HG03159 (cell line): ENCODE measurements at regions not wholly inside any gene's neighbourhood (a gene's known extent, or its start where the extent isn't known, plus 50 kb on each side); places are given as distances from the start of the nearest gene placed in this dataset.
A peak's percentile ranks its signal among the peaks of the same experiment; 100 is the strongest.

Source experiments
- ATAC-seq: cut with Tn5 transposase; IDR thresholded peaks from one replicate; pipeline ENCODE4 v1.9.1; 2021; ENCODE audit warnings: mild to moderate bottlenecking, moderate library complexity; ENCODE audit not compliant: unreplicated experiment

- ATAC-seq, result no peak
These were observed 60.9 kb upstream of the CHRM2 start for GRCh38 chr7:136807598-136807997.

DNA sequence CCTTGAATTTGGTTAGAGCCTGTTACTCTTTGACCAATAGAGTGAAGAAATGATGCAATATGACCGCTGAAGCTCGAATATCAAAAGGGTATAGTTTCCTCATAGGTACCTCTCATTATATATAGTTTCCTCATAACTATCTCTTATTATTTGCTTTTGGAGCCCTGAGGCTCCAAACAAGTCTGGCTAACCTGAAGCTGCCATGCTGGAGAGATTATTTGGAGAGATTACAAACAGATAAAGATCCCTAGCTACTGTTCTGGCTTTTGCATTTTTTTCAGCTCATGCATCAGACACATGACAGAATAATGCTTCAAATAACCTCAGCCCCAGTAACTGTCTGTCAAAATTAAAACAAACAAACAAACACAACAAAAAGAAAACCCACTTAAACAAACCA is 65.4 kb upstream of the CHRM2 start:
- ATAC-seq, result no peak

DNA sequence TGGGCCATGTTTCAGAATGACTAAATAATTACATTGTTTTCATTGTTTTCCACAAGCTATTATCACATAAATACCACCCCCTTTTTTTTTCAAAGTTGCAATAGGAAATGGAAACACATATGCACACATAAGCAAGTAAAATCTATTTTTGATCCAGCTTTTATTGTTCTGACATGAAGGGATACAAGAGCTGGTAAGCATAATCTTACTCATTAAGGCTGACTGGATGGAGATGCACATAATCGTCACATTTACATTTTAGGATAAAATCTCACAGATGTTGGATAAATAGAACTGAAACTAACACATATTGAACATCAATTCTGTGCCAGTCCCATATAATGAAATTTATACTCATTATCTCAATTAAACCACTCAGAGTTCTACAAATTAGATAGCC is 84.5 kb upstream of the CHRM2 start:
- no peak for ATAC-seq

GRCh38 chr7:136741941-136742340 is 126.5 kb upstream of the CHRM2 start:
- no peak for ATAC-seq

DNA sequence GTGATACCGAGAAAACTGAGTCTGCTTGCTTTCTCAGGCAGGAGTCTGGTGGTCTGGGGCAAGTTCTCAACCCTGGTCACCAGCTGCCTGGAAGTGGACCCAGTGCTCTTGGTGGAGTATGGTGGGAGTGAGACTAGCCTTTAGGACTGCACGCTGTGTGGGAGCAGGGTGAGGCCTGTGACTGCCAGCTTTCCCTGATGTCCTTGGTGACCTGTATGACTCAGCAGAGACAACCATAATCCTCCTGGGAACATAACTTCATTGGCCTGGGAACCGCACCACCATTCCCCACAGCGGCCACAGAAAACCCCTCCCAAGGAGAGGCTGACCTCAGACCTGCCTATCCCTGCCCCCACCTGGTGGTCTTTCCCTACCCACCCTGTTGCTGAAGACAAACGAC is 139.5 kb upstream of the CHRM2 start:
- no peak for ATAC-seq

- no peak for ATAC-seq
These were observed 142.0 kb upstream of the CHRM2 start for GRCh38 chr7:136726460-136726859.

- ATAC-seq, result no peak
These were observed 150.4 kb upstream of the CHRM2 start for GRCh38 chr7:136717910-136718557.

- ATAC-seq, result no peak
These were observed 154.4 kb upstream of the CHRM2 start for GRCh38 chr7:136714062-136714461.

DNA sequence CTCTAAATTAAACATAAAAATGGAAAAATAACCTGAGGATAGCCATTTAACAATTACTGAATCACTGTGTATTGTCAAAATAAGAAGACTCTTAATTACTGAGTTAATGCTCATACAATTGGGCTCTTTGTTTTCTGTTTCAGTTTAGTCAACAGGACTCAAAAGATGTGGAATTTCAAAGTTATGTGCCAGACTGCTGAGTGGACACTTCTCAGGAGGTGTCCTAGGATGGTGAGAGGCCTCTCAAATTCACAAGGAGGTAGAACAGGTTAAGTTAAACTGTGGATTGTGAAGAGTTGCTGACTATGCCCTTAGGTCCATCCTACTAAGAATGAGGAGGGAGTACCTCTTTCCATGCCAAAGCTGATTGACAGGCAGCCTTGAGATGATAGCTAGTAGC is 157.7 kb upstream of the CHRM2 start:
- no peak for ATAC-seq

DNA sequence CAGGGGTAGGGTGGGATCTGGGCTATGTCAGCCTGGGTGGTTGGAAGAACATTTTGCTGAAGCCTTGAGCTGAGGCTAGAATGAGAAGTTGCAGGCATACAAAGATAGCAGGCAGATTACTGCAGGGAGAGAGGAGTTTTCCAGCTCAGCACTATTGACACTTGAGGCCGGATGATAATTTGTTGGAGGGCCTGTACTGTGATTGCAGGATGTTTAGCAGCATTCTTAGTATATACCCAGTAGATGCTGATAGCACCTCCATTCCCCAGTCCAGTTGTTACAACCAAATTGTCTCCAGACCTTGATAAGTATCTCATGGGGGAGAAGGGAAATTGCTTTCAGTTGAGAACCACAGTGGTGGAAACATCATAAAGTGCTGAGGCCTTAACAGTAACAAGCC is 158.6 kb upstream of the CHRM2 start:
- ATAC-seq, result no peak

GRCh38 chr7:136702913-136703312 is 165.5 kb upstream of the CHRM2 start:
- ATAC-seq, result no peak

- no peak for ATAC-seq
These were observed 169.5 kb upstream of the CHRM2 start for GRCh38 chr7:136698977-136699376.

- no peak for ATAC-seq
These were observed 170.2 kb upstream of the CHRM2 start for GRCh38 chr7:136698231-136698630.

DNA sequence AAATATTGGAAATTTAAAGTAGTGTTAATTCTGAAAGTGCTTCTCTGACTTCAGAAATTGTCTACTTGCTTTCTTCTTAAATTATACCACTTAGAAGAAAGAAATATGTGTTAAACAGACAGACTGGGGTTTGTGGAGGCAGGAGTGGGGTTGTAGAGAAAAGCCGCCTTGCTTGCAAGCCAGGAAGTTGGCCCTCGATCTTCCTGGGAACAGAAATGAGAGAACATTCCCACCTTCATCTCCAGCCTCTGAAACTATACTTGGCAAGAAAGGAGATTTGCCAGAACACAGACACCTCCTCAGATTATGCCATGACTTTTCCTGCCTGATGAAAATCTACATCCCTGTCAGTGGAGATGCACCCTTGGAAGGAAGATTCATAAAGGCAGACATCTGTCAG is 171.2 kb upstream of the CHRM2 start:
- no peak for ATAC-seq

DNA sequence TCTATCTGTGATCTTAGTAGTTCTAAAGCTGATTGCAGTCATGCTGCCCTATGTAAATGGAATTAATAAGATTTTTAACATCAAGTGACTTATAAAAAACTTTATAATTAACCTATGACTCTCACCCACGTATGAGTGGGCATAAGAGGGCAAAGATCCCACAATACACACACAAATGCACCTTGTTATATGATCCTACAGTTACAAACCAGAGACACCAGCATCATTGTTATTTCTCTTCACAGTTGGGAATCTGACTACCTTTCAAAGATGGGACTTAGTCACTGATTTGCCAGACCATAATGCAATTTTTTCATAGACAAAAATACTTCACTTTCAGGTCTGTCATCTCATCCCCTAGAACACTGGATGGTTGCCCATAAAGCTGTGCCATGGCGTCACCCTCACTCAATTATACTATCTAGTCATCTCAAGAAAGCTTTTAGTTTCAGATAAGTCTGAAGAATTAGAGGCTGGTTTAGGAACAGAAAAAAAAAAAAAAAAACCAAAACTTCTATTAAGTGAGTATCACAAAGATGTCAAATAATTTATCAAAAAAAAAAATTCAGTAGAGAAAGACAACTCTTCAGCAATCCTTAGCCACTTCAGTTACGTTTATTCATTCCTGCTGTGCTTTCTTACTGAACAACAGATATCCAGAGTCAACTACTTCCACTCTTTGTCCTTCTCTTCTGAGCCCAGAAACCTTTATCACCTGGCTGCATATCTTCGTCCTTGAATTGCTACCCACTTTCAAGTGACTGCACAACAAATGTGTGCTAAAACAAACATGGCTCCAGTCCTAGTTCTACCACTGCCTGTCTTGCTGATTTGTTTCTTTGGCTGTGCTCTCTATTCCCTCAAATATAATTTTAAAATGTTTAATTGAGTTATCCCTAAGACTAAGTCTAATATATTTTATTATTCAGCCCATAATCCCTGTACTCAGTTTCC is 175.0 kb upstream of the CHRM2 start:
- ATAC-seq, result no peak

DNA sequence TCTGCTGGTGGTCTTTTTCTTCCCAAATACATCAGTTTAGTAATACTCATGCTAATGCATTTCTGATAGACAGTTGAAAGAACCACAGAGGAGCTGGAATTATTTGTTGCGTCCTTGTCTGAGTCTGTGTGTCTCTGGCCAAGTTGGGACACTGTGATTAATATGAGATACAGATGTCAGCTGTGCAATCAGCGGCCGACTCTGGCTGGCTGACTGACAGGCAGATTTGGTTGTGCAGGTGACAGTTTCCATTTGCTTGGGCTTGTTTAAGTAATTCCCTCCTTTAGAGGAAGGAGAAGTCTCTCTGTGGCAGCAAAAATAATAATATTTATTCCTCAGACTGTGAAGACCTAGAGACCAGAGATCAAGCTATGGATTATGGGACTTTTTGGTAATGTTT is 176.2 kb upstream of the CHRM2 start:
- no peak for ATAC-seq

DNA sequence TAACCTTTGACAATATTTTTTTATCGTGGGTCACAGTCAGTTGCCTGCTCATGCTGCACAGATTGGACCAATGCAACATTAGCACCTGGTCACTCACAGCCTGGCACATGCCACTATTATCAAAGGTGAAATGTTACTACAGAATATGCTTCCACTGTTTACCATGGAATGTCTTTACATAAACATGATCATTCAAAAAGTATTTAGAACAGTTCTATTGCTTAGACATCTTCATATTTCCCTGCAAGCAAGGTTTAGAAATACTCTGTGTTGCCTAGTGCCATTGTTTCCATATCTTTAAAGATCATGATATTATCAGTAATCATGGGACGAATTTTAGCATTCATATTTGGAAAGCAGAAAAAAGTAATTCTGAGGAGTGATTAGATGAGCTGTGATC is 179.9 kb upstream of the CHRM2 start:
- no peak for ATAC-seq

DNA sequence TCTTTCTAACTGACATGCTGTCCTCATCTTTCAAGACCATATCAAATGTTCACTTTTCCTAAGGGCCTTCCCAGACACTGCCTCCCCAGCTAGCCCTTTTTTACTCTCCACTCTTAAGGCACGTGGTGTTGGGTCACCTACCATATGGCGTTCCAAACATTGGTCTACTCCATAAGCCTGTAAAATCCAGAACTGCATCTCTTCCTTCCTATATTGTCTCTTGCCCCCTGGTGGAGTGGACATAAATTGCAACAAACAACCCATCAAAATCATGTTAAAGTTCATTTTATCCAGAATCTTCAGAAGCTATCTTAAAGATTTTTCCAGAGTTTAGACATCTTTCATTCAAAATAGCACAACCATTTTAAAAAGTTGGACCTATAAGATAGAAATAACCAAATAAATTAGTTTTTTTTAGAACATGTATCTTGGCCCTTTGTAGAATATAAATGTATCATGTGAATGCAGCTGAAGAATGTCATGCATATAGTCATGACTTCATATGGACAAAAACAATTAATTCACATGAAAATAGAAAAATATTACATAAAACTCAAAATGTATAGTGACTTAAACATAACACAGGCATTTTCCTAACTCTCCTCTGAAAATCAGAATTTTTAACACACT is 180.6 kb upstream of the CHRM2 start:
- ATAC-seq, result peak; percentile 77

GRCh38 chr7:136685501-136686173 is 182.8 kb upstream of the CHRM2 start:
- ATAC-seq, result no peak

DNA sequence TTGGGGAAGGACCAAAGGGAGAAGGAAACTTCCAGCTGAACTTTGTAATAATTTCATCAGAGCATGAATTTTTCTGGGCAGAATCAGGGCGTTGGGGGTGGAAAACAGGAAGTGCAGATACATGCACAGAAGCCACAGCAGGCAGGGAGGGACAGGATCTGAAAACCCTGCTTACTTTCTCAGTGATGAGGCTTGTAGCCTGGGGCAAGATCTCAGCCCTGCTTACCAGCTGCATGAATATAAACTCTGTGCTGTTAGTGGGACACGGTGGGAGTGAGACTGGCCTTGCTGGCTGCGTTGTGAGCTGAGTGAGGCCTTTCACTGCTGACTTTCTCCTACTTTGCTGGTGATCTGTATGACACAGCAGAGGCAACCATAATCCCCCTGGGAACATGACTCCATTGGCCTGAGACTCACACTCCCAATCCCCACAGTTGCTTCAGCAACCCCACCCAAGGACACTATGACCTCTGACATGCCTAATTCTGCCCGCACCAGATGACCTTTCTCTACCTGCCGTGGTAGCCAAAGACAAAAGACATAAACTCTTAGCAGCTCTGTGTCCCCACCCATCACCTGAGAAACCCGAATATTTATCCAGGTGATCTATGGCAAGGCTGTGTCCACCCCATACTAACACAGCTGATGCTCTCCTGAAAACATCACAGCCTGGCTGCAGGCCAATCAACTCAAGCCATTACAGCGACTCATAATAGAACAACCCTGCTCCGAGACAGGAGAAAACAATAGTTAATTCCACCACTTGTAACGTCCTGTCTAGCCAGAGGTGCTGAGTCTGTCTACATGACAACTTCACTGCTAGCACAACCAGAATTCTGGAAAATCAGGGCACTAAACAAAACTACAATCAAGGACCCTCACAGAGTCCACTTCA is 190.7 kb upstream of the CHRM2 start:
- ATAC-seq, result peak; percentile 63
